ENCODE measurements at regions not wholly inside any gene's neighbourhood (a gene's known extent, or its start where the extent isn't known, plus 50 kb on each side); places are given as distances from the start of the nearest gene placed in this dataset.

DNA sequence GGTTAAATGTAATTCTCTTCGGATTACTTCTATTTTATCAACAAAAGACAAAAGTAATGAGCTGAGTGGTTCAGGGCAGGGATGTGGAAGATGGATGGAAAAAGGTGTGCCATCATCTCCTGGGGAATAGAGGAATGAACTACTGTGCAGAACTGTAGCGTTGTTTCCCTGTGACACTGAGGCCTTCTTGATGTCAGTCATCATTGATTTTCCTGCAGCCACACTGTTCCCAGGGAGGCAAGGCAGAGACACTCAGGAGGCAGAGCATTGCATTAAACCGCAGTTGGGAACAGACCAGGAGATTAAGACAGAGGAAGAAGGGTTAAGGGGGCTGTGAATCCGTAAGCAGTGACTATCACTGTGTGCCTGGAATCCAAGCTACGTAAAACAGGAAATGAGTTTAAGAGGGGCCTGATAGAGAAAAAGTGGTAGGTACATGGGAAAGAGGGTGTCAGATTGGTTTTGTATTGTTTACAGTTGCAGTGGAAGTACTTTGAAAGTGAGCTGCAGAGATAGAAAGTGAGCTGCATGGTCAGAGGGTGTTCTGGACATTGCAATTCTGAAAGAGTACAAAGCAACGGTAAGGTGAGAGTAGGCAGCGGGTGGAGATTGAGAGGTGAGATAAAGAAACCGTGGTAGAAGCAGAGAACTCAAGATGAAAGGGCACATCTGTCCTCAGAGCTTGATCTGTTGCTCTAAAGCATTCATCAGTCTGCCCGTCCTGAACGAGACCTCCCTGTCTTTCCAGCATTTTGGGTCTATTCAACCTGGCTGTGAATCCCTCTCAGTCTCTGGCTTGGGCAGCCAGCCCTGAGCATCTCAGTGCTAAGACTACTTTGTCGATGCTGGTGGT is 793.4 kb upstream of the CELF4 start:
- TF ChIP-seq, protein P1, sequence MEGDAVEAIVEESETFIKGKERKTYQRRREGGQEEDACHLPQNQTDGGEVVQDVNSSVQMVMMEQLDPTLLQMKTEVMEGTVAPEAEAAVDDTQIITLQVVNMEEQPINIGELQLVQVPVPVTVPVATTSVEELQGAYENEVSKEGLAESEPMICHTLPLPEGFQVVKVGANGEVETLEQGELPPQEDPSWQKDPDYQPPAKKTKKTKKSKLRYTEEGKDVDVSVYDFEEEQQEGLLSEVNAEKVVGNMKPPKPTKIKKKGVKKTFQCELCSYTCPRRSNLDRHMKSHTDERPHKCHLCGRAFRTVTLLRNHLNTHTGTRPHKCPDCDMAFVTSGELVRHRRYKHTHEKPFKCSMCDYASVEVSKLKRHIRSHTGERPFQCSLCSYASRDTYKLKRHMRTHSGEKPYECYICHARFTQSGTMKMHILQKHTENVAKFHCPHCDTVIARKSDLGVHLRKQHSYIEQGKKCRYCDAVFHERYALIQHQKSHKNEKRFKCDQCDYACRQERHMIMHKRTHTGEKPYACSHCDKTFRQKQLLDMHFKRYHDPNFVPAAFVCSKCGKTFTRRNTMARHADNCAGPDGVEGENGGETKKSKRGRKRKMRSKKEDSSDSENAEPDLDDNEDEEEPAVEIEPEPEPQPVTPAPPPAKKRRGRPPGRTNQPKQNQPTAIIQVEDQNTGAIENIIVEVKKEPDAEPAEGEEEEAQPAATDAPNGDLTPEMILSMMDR (IDR thresholded peaks at IDR 0.05; ENCODE audit: control extremely low read depth in 1 of 3, insufficient read depth in 1 of 3, low read depth in 1 of 3, low read length in 3 of 3) = no peak
- TF ChIP-seq JUN (IDR thresholded peaks at IDR 0.05; ENCODE audit: low read depth, low read length) (no peak), RNF2 (IDR thresholded peaks at IDR 0.05; ENCODE audit: borderline replicate concordance, low read depth, low read length, missing control alignments, poor library complexity, severe bottlenecking) (no peak), POLR2AphosphoS5 (IDR thresholded peaks at IDR 0.05; ENCODE audit: low read depth, low read length) (no peak), TBP (IDR thresholded peaks at IDR 0.05; ENCODE audit: low read depth, low read length) (no peak), SIRT6 (IDR thresholded peaks at IDR 0.05; ENCODE audit: low read length) (no peak), KDM1A (IDR thresholded peaks at IDR 0.05; ENCODE audit: borderline replicate concordance, low read length) (no peak), NRF1 (IDR thresholded peaks at IDR 0.05; ENCODE audit: low read depth, low read length) (no peak), EZH2 (IDR thresholded peaks at IDR 0.05; ENCODE audit: low read depth, low read length, severe bottlenecking) (no peak)
- TF ChIP-seq, protein P2, sequence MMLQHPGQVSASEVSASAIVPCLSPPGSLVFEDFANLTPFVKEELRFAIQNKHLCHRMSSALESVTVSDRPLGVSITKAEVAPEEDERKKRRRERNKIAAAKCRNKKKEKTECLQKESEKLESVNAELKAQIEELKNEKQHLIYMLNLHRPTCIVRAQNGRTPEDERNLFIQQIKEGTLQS (IDR thresholded peaks at IDR 0.05; ENCODE audit: insufficient read depth, low read depth, low read length) = no peak
- TF ChIP-seq, protein P3, sequence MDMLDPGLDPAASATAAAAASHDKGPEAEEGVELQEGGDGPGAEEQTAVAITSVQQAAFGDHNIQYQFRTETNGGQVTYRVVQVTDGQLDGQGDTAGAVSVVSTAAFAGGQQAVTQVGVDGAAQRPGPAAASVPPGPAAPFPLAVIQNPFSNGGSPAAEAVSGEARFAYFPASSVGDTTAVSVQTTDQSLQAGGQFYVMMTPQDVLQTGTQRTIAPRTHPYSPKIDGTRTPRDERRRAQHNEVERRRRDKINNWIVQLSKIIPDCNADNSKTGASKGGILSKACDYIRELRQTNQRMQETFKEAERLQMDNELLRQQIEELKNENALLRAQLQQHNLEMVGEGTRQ (IDR thresholded peaks at IDR 0.05; ENCODE audit: low read length) = no peak

Measured in H1 (cell line).